ENCODE measurements at regions not wholly inside any gene's neighbourhood (a gene's known extent, or its start where the extent isn't known, plus 50 kb on each side); places are given as distances from the start of the nearest gene placed in this dataset.
"Not testable (repeated sequence)": the region's sequence is repeated elsewhere in the genome, so short reads cannot be mapped to it uniquely, and the experiment has no call there.

DNA sequence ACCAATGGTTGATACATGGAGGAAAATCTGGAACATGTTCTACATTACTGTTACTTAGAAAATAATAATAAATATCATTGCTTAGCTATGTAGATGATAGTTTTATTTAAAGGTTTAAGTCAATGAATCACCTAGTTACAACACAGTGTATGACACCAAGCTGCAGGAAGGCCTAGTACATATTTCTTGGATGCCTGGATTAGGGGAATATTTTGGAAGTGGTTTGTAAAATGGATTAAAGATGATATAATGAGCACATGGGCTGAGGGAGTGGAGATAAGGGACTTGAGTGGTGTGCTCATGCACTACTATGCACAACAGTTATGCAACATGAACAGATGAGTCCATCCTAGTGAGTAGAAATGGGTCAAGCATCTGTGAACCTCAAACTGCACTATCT lies 1358.0 kb downstream of the CDY2B start:
- DNase-seq (ENCODE audit: low read depth in 4 of 6, low spot score in 6 of 6): no peak
- no peak overlapping the region for H3K27ac ChIP-seq (ENCODE audit: low read depth, low read length)
- H3K4me1 ChIP-seq (ENCODE audit: control insufficient read depth, insufficient read depth, low read length): no peaks in the 10 kb centered on the region
- H3K9me3 ChIP-seq (ENCODE audit: control insufficient read depth, insufficient read depth, low read length): no peaks in the 10 kb centered on the region
- no peaks in the 10 kb centered on the region for H3K36me3 ChIP-seq (ENCODE audit: control insufficient read depth, insufficient read depth, low read length)
- H3K4me3 ChIP-seq (ENCODE audit: low read depth, low read length): no peak overlapping the region
- H3K27me3 ChIP-seq (ENCODE audit: control insufficient read depth, insufficient read depth, low read length): no peaks in the 10 kb centered on the region

DNA sequence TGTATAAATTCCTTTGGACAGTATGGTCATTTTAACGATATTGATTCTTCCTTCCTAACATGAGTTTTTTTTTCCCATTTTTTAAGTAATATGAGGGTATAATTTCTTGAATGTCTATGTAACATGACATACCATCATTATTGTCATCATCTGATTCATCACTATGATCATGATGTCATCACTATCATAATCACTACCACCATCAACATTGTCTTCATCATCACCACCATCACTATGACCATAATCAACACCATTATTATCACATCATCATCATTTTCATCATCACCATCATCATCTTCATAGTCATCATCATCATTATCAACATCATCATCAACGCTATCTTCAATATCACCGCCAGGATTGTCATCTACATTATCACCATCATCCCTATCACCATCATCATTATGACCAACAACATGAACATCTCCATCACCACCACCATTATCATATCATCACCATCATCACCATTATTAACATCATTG lies 1377.2 kb downstream of the CDY2B start:
- H3K27me3 ChIP-seq (ENCODE audit: control insufficient read depth, insufficient read depth, low read length): no peaks in the 10 kb centered on the region
- H3K4me3 ChIP-seq (ENCODE audit: low read depth, low read length): no peak overlapping the region
- no peak overlapping the region for H3K27ac ChIP-seq (ENCODE audit: low read depth, low read length)
- H3K9me3 ChIP-seq (ENCODE audit: control insufficient read depth, insufficient read depth, low read length): no peaks in the 10 kb centered on the region
- WGBS (ENCODE audit: insufficient coverage): no CpG with 5 or more reads among the region's 3 CpGs
- DNase-seq (ENCODE audit: low read depth in 4 of 6, low spot score in 6 of 6): no peak
- no peaks in the 10 kb centered on the region for H3K36me3 ChIP-seq (ENCODE audit: control insufficient read depth, insufficient read depth, low read length)
- H3K4me1 ChIP-seq (ENCODE audit: control insufficient read depth, insufficient read depth, low read length): no peaks in the 10 kb centered on the region

DNA sequence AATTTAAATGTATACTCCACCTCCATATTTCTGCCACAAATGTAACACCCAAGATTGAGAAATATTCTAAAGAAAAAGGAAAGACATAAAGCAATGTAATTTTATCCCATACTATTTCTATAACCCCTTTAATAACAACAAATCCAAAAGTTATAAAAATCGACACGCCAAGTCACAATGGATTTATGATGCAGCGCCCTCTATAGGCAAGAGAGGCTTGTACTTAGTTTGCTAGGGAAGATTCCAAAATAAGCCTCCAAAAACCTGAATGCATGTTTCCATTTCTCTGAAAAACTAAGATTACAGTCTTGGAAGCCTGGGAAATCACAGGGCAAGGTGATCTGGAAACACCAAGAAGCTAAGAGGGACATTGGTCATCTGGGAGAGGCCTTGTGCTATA lies 1389.3 kb downstream of the CDY2B start:
- Histone ChIP-seq H3K4me3 (ENCODE audit: low read depth, low read length) (no peak overlapping the region), H3K27me3 (ENCODE audit: control insufficient read depth, insufficient read depth, low read length) (no peaks in the 10 kb centered on the region), H3K4me1 (ENCODE audit: control insufficient read depth, insufficient read depth, low read length) (no peaks in the 10 kb centered on the region), H3K9me3 (ENCODE audit: control insufficient read depth, insufficient read depth, low read length) (no peaks in the 10 kb centered on the region), H3K36me3 (ENCODE audit: control insufficient read depth, insufficient read depth, low read length) (no peaks in the 10 kb centered on the region), H3K27ac (ENCODE audit: low read depth, low read length) (no peak overlapping the region)
- WGBS (ENCODE audit: insufficient coverage): no CpG with 5 or more reads among the region's 3 CpGs
- no peak for DNase-seq (ENCODE audit: low read depth in 4 of 6, low spot score in 6 of 6)

DNA sequence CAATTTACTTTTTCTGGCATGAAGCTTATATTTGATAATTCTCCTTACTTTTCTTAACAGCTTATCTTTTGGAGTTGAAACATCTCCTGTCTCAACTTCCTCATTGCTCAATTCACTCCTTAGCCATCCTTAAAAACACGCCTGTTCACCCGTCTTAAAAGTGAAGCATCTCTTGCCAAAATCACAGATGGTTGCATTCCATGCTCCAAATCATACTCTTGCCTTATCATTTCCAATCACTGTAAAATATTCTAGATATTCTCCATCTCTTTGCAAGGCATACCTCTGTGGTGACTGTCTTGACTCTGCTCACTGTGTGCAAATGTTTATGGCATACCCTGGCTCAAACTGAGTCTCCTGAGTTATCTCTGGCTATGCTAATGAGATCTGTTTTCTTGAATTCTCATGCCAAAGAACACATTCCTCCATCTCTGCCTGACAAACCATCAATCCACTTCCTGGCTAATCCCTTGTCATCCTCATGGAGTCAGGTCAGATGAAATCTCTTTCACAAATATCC lies 1393.3 kb downstream of the CDY2B start:
- no peaks in the 10 kb centered on the region for H3K4me1 ChIP-seq (ENCODE audit: control insufficient read depth, insufficient read depth, low read length)
- no peaks in the 10 kb centered on the region for H3K9me3 ChIP-seq (ENCODE audit: control insufficient read depth, insufficient read depth, low read length)
- H3K27me3 ChIP-seq (ENCODE audit: control insufficient read depth, insufficient read depth, low read length): no peaks in the 10 kb centered on the region
- no peaks in the 10 kb centered on the region for H3K36me3 ChIP-seq (ENCODE audit: control insufficient read depth, insufficient read depth, low read length)
- WGBS (ENCODE audit: insufficient coverage): no CpG with 5 or more reads among the region's 2 CpGs
- no peak for DNase-seq (ENCODE audit: low read depth in 4 of 6, low spot score in 6 of 6)
- no peak overlapping the region for H3K4me3 ChIP-seq (ENCODE audit: low read depth, low read length)
- no peak overlapping the region for H3K27ac ChIP-seq (ENCODE audit: low read depth, low read length)

DNA sequence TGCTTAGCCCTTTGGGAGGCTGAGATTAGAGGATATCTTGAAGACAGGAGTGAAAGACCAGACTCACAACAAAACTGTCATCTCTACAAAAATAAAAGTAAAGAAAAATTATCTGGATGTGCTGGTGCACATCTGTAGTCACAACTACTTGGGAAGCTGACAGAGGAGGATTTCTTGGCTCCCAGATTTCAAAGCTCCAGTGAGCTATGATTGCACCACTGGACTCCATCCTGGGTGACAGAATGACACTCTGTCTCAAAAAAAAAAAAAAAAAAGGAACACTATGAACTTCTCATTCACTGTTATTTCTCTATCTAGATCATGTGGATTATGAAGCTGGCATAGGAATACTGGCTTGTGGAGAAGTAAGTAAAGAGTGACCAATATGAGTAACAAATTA lies 1400.0 kb downstream of the CDY2B start:
- Histone ChIP-seq H3K4me1 (ENCODE audit: control insufficient read depth, insufficient read depth, low read length) (no peaks in the 10 kb centered on the region), H3K9me3 (ENCODE audit: control insufficient read depth, insufficient read depth, low read length) (no peaks in the 10 kb centered on the region), H3K27me3 (ENCODE audit: control insufficient read depth, insufficient read depth, low read length) (no peaks in the 10 kb centered on the region), H3K4me3 (ENCODE audit: low read depth, low read length) (no peak overlapping the region), H3K36me3 (ENCODE audit: control insufficient read depth, insufficient read depth, low read length) (no peaks in the 10 kb centered on the region), H3K27ac (ENCODE audit: low read depth, low read length) (no peak overlapping the region)
- no peak for DNase-seq (ENCODE audit: low read depth in 4 of 6, low spot score in 6 of 6)

DNA sequence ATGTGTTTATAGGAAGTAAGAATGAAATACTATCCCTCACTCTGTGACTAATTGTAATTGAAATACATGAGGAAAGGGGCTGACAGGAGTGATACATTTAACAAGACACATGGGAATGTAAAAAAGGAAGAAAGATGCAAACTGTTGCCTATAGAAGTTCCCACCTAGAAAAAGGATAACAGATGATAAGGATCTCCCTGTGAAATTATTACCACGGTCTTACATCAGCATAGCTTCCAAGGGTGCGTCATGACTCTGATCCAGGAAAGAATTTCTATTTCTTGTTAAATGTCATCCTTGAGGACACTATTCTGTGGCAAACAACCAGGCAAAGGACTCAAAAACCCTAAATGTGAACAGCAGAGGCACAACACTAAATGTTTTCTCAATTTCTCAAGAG lies 1406.0 kb downstream of the CDY2B start:
- no peak overlapping the region for H3K4me3 ChIP-seq (ENCODE audit: low read depth, low read length)
- no peaks in the 10 kb centered on the region for H3K4me1 ChIP-seq (ENCODE audit: control insufficient read depth, insufficient read depth, low read length)
- no peaks in the 10 kb centered on the region for H3K9me3 ChIP-seq (ENCODE audit: control insufficient read depth, insufficient read depth, low read length)
- no peak overlapping the region for H3K27ac ChIP-seq (ENCODE audit: low read depth, low read length)
- no peaks in the 10 kb centered on the region for H3K36me3 ChIP-seq (ENCODE audit: control insufficient read depth, insufficient read depth, low read length)
- no peak for DNase-seq (ENCODE audit: low read depth in 4 of 6, low spot score in 6 of 6)
- H3K27me3 ChIP-seq (ENCODE audit: control insufficient read depth, insufficient read depth, low read length): no peaks in the 10 kb centered on the region
- WGBS (ENCODE audit: insufficient coverage): no CpG with 5 or more reads among the region's 2 CpGs

DNA sequence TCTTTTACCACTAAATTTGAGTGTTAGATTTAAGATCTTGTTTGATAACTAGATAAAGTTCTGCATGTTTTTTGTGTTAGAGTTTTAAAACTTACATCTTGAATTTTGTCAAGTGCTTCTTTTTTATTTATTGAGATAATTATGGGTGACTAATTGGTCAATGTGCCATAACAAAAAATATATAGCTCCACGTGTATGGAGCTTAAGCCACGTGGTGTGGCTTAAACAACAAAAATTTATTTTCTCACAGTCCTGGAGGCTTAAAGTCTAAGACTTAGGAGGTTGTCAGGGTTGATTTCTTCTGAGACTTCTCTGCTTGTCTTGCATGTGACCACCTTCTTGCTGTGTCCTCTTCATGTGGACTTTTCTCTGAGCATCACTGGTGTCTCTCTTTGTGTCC lies 1425.2 kb downstream of the CDY2B start:
- no peak for DNase-seq (ENCODE audit: low read depth in 4 of 6, low spot score in 6 of 6)
- Histone ChIP-seq H3K4me1 (ENCODE audit: control insufficient read depth, insufficient read depth, low read length) (no peaks in the 10 kb centered on the region), H3K27ac (ENCODE audit: low read depth, low read length) (no peak overlapping the region), H3K27me3 (ENCODE audit: control insufficient read depth, insufficient read depth, low read length) (no peaks in the 10 kb centered on the region), H3K4me3 (ENCODE audit: low read depth, low read length) (no peak overlapping the region), H3K9me3 (ENCODE audit: control insufficient read depth, insufficient read depth, low read length) (no peaks in the 10 kb centered on the region), H3K36me3 (ENCODE audit: control insufficient read depth, insufficient read depth, low read length) (no peaks in the 10 kb centered on the region)
- WGBS (ENCODE audit: insufficient coverage): no CpG with 5 or more reads among the region's 2 CpGs

DNA sequence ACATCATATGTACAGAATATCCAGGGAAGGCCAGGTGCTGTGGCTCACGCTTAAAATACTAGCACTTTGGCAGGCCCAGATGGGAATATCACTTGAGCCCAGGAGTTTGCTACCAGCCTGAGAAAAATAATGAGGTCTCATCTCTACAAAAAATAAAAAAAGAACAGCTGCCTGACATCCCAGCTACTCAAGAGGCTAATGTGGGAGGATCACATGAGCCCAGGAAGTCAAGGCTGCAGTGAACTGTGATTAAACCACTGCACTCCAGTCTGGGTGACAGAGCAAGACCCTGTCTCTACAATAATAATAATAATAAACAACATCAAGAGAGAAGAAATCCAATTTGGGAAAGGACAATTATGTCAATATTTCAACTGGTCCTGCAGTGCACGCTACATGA lies 1433.9 kb downstream of the CDY2B start:
- Histone ChIP-seq H3K27ac (ENCODE audit: low read depth, low read length) (no peak overlapping the region), H3K27me3 (ENCODE audit: control insufficient read depth, insufficient read depth, low read length) (no peaks in the 10 kb centered on the region), H3K4me1 (ENCODE audit: control insufficient read depth, insufficient read depth, low read length) (no peaks in the 10 kb centered on the region), H3K36me3 (ENCODE audit: control insufficient read depth, insufficient read depth, low read length) (no peaks in the 10 kb centered on the region), H3K4me3 (ENCODE audit: low read depth, low read length) (no peak overlapping the region), H3K9me3 (ENCODE audit: control insufficient read depth, insufficient read depth, low read length) (no peaks in the 10 kb centered on the region)
- no peak for DNase-seq (ENCODE audit: low read depth in 4 of 6, low spot score in 6 of 6)
- no CpG with 5 or more reads among the region's 2 CpGs for WGBS (ENCODE audit: insufficient coverage)

DNA sequence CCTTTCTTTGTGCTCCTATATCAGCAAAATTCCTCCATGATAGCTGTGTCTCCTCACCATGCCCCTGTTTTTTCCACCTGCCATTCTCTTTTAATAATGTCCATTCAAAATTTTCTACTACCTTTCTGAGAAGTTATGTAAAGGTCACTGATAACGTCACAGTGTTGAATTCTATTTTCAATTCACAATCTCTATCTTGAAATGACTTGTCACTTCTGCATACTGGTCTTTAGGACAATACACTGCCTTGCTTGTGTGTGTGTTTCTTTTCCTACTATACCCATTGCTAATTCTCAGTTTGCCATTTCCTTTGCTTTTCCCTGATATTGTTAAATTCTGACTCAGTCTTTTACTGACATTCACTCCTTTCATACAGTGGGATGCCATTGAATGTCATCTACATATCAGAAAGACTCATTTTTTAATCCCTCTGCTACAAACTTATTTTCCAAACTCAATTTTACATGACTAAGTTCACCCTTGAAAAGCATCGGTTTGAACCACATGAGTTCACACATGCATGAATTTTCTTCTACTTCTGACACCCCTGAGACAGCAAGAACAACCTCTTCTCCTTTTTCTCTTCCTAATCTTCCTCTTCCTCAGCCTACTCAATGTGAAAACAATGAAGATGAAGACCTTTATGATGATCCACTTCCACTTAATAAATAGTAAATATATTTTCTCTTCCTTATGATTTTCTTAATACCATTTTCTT lies 1470.7 kb downstream of the CDY2B start:
- not testable (repeated sequence) for H3K36me3 ChIP-seq (ENCODE audit: control insufficient read depth, insufficient read depth, low read length); H3K4me1 ChIP-seq (ENCODE audit: control insufficient read depth, insufficient read depth, low read length); H3K27ac ChIP-seq (ENCODE audit: low read depth, low read length); H3K27me3 ChIP-seq (ENCODE audit: control insufficient read depth, insufficient read depth, low read length); H3K4me3 ChIP-seq (ENCODE audit: low read depth, low read length); H3K9me3 ChIP-seq (ENCODE audit: control insufficient read depth, insufficient read depth, low read length); DNase-seq (ENCODE audit: low read depth in 4 of 6, low spot score in 6 of 6)
- no CpG with 5 or more reads among the region's 2 CpGs for WGBS (ENCODE audit: insufficient coverage)

DNA sequence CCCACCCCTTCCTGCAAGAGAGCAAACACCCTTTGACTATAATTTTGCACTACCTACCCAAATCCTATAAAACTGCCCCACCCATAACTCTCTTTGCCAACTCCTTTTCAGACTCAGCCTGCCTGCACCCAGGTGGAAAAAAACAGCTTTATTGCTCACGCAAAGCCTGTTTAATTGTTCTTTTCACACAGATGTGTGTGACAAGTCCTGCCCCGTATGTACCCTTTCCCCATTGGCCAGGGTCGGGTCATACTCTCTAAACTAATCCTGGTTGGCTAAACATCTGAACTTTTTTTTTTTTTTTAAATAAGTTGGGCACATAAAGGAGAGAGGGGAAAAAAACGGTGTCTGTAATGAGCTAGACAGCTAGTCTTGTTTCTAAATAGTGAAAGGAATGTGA lies 1500.6 kb downstream of the CDY2B start:
- not testable (repeated sequence) for H3K36me3 ChIP-seq (ENCODE audit: control insufficient read depth, insufficient read depth, low read length); H3K27me3 ChIP-seq (ENCODE audit: control insufficient read depth, insufficient read depth, low read length)
- WGBS (ENCODE audit: insufficient coverage): no CpG with 5 or more reads among the region's 4 CpGs

More for the DNA sequence above, 1500.6 kb downstream of the CDY2B start:
- not testable (repeated sequence) for H3K27ac ChIP-seq (ENCODE audit: low read depth, low read length); DNase-seq (ENCODE audit: low read depth in 4 of 6, low spot score in 6 of 6); H3K4me3 ChIP-seq (ENCODE audit: low read depth, low read length); H3K4me1 ChIP-seq (ENCODE audit: control insufficient read depth, insufficient read depth, low read length); H3K9me3 ChIP-seq (ENCODE audit: control insufficient read depth, insufficient read depth, low read length)
